Psoas muscle (tissue), 7 donors: ENCODE measurements at regions not wholly inside any gene's neighbourhood (a gene's known extent, or its start where the extent isn't known, plus 50 kb on each side); places are given as distances from the start of the nearest gene placed in this dataset.

ENCODE experiments used
- ATAC-seq, 4 donors: fragments of 200-7000 bp; cut with Tn5 transposase; one replicate each; pipeline ENCODE4 v1.9.1; 2020; ENCODE audit warnings: moderate library complexity in 3 of 4, mild to moderate bottlenecking in 2 of 4
- DNase-seq, 2 donors: peaks; one replicate each; pipeline ENCODE4 v3.0.0-alpha.2; 2020
- H3K27ac ChIP-seq: fragments of 200-600 bp; one replicate; pipeline ENCODE4 v1.8.0; 2022
- H3K27me3 ChIP-seq, 3 donors: fragments of 200-600 bp in 1 of 3; one replicate each; pipeline versions ENCODE4 v1.6.1 to v1.8.0; 2013 to 2022; ENCODE audit warnings: low read length in 2 of 3, mild to moderate bottlenecking in 2 of 3, moderate library complexity in 1 of 3; ENCODE audit not compliant: insufficient read depth in 3 of 3
- H3K36me3 ChIP-seq, 2 donors: fragments of 200-600 bp in 1 of 2; one replicate each; pipeline versions ENCODE4 v1.6.1 to v1.8.0; 2013 to 2022; ENCODE audit warnings: low read depth in 1 of 2, mild to moderate bottlenecking in 1 of 2, moderate library complexity in 1 of 2; ENCODE audit not compliant: insufficient read depth in 1 of 2
- H3K4me1 ChIP-seq: fragments of 200-600 bp; one replicate; pipeline ENCODE4 v1.8.0; 2022
- H3K4me3 ChIP-seq: fragments of 200-600 bp; one replicate; pipeline ENCODE4 v1.8.0; 2022; ENCODE audit warnings: mild to moderate bottlenecking
- H3K9me3 ChIP-seq: fragments of 200-600 bp; one replicate; pipeline ENCODE4 v1.8.0; 2022
- CTCF ChIP-seq: fragments of 200-600 bp; IDR thresholded peaks from one replicate; pipeline ENCODE4 v1.8.0; 2022; ENCODE audit warnings: antibody characterized with exemption
- WGBS, 3 donors: extraction: QIAGEN DNeasy Blood & Tissue Kit; methylation state at CpG; one replicate each; pipeline versions ENCODE4 v1.1.6 to v1.1.7; 2013; 5-methylcytosine and 5-hydroxymethylcytosine counted together
- intact Hi-C, 2 donors: fragments of 100-400 bp; cut with DNase I; formaldehyde crosslinking; loops; one replicate each; pipeline versions ENCODE4 v1.11.0 to v1.14.2; 2022
- donor health status: healthy with polysubstance abuse.
- donor health status: DM: no; HTN: no; CAD: no; lungs with moderate emphysema.
- donor health status: Bipolar disorder and iron deficiency.
- donor health status: healthy.
- donor health status: DM: yes; HTN: yes; CAD: no.
- donor health status: DM: no; HTN: no; CAD: no.
- donor health status: DM: yes; HTN: yes; CAD: no.

- Histone ChIP-seq H3K9me3 (no peaks in the 10 kb centered on the region), H3K27ac (no peak overlapping the region), H3K4me3 (no peak overlapping the region), H3K27me3 (no peaks in the 10 kb centered on the region), H3K4me1 (no peaks in the 10 kb centered on the region), H3K36me3 (no peaks in the 10 kb centered on the region)
- TF ChIP-seq CTCF = no peak
- intact Hi-C loops = no loop called here
- DNase-seq = no peak
- WGBS, 3 donors = 61 to 75% (median 70%) methylated on average over 1 of the region's 1 CpG
- ATAC-seq = no peak
These were observed 97.7 kb upstream of the S1PR1 start for GRCh38 chr1:101139130-101139529.

DNA sequence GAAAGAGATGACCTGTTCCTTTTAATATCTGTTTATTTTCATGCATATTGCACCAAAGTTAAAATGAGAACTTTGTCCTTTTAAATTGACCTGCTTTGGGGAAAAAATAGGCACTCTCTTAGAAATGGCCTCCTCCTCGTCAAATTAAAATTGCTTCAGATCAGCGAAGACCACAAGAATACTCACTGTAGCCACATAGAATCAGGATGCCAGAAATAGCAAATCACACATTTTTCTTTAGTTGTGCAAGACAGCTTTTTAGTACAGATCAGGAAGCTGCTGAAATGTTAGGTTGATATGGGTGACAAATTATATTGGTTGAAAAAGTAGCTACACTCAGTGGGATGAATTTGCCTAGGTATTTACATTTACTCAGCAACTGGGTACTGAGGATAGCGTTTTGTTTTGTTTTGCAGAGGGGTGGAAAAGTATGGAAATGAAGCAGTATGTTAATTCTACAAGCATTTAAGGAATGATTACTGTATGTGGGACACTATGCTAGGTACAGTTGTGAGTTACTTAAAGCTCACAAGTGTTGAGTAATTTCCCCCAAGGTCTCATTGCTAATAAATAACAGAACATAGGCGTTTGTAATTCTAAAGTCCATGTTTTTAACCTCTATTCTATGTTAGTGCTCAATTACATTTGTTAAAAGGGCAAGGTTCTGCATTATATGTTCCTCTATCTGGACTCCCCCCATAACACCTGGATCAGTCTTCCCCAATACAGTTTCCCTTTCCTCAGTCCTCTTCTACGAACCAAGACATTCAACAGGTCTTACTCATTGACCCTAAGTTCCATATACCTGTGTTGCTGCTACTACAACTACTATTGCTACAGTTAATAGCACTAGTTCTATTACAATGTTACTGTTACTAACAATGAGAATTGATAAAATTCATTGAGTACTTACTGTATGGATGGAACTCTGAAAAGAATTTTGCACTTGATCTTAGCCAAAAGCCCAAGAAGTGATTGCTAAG, 99.4 kb upstream of the S1PR1 start:
- Histone ChIP-seq H3K4me3 (no peak overlapping the region), H3K27me3 (no peaks in the 10 kb centered on the region), H3K4me1 (no peaks in the 10 kb centered on the region), H3K9me3 (no peaks in the 10 kb centered on the region), H3K27ac (no peak overlapping the region), H3K36me3 (no peaks in the 10 kb centered on the region)
- intact Hi-C loops = no loop called here
- TF ChIP-seq CTCF = no peak
- 45 to 49% (median 47%) methylated on average over 5 of the region's 5 CpGs for WGBS, 3 donors
- no peak for DNase-seq
- ATAC-seq = no peak

DNA sequence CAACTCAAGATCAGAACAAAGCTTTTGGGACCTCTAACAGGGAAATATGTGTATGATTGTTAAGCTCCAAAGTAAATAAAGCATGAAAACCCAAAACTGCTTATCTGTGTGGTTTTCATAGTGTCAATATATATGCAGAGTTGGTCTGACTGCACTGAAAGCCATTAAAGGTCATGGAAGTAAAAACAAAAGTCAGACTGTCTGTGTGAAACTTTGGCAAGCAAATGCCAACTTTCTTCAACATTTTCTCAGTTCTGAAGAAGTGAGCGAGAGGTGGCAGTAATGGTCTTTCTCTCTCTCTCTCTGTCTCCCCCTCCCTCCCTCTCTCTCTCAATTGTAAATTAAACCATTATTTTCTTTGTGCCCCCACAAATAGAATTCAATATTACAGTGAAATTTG, 100.1 kb upstream of the S1PR1 start:
- no peak overlapping the region for H3K4me3 ChIP-seq
- ATAC-seq (no peak), DNase-seq (no peak)
- H3K36me3 ChIP-seq = no peaks in the 10 kb centered on the region
- no peaks in the 10 kb centered on the region for H3K27me3 ChIP-seq
- 50 to 52% (median 51%) methylated on average over 1 of the region's 1 CpG for WGBS, 3 donors
- no peak overlapping the region for H3K27ac ChIP-seq
- H3K9me3 ChIP-seq = no peaks in the 10 kb centered on the region
- TF ChIP-seq CTCF = no peak
- no peaks in the 10 kb centered on the region for H3K4me1 ChIP-seq
- intact Hi-C loops = no loop called here

- 42 to 46% (median 42%) methylated on average over 3 of the region's 3 CpGs for WGBS, 3 donors
- H3K36me3 ChIP-seq = no peaks in the 10 kb centered on the region
- no peak for ATAC-seq
- TF ChIP-seq CTCF = no peak
- no peaks in the 10 kb centered on the region for H3K9me3 ChIP-seq
- no peaks in the 10 kb centered on the region for H3K27me3 ChIP-seq
- H3K4me3 ChIP-seq = no peak overlapping the region
- no peak overlapping the region for H3K27ac ChIP-seq
- intact Hi-C loops = no loop called here
- no peak for DNase-seq
- no peaks in the 10 kb centered on the region for H3K4me1 ChIP-seq
These were observed 100.5 kb upstream of the S1PR1 start for GRCh38 chr1:101136271-101136670.

DNA sequence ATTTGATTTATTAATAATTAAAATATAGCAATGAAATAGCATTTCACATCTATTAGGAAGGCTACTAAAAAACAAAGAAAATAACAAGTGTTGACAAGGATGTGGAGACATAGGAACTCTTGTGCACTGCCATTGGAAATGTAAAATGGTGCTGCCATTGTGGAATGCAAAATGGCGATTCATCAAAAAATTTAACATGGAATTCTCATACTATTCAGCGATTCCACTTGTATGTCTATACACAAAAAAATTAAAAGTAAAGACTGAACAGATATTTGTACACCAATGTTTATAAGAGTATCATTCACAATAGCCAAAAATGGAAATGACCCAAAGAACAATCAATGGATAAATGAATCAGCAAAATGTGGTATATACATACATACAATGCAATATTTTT, 101.3 kb upstream of the S1PR1 start:
- Histone ChIP-seq H3K4me3 (no peak overlapping the region), H3K27ac (no peak overlapping the region), H3K9me3 (no peaks in the 10 kb centered on the region), H3K27me3 (no peaks in the 10 kb centered on the region), H3K36me3 (no peaks in the 10 kb centered on the region), H3K4me1 (no peaks in the 10 kb centered on the region)
- no peak for TF ChIP-seq CTCF
- WGBS, 3 donors = 98 to 100% (median 98%) methylated on average over 2 of the region's 2 CpGs
- intact Hi-C loops = no loop called here
- no peak for ATAC-seq
- no peak for DNase-seq
